Chondrocyte (in vitro differentiated cells): ENCODE measurements at regions not wholly inside any gene's neighbourhood (a gene's known extent, or its start where the extent isn't known, plus 50 kb on each side); places are given as distances from the start of the nearest gene placed in this dataset.
"Not testable (repeated sequence)": the region's sequence is repeated elsewhere in the genome, so short reads cannot be mapped to it uniquely, and the experiment has no call there.

Source experiments
- DNase-seq: peaks from one replicate; pipeline ENCODE4 v3.0.0; 2021; ENCODE audit warnings: mixed read lengths, low spot score
- H3K27ac Mint-ChIP-seq: one replicate; pipeline ENCODE4 v1.8.0; 2021; ENCODE audit warnings: mild to moderate bottlenecking, moderate library complexity, mixed read lengths; ENCODE audit not compliant: unreplicated experiment
- H3K27me3 Mint-ChIP-seq: 2 replicates; pipeline ENCODE4 v1.8.0; 2021; ENCODE audit warnings: low read depth, mixed read lengths
- H3K36me3 Mint-ChIP-seq: 2 replicates; pipeline ENCODE4 v1.8.0; 2021; ENCODE audit warnings: low read depth, mixed read lengths
- H3K4me1 Mint-ChIP-seq: 2 replicates; pipeline ENCODE4 v1.8.0; 2021; ENCODE audit warnings: low read depth, mild to moderate bottlenecking, mixed read lengths
- H3K4me3 Mint-ChIP-seq: one replicate; pipeline ENCODE4 v1.8.0; 2021; ENCODE audit warnings: mild to moderate bottlenecking, moderate library complexity, mixed read lengths; ENCODE audit not compliant: unreplicated experiment
- H3K9me3 Mint-ChIP-seq: 2 replicates; pipeline ENCODE4 v1.8.0; 2021; ENCODE audit warnings: low read depth, mixed read lengths
- TF ChIP-seq, protein P1 (sequence below): fragments of 200-600 bp; sonication (generic); IDR thresholded peaks from 2 replicates; pipeline ENCODE4 v1.5.0; 2021; ENCODE audit warnings: antibody characterized with exemption, mild to moderate bottlenecking, moderate library complexity

DNA sequence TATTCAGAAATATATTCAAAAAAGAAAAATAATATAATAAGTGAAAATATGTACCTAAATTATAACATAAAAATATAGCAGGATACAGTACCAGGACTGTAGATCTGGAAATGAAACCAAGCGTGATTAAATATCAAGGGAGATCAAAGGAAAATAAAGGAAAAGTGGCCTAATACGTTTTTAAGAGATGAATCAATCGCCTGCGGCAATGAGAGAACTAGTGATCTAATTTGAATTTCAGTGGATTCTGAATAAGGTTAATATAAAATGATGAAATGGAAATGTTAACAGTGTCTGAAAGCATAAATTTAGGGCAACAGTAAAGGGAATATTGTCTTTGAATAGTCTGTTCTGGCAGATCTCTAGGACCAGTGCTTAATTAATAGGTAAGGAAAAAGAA is 1761.9 kb upstream of the ACO1 start:
- H3K4me1 Mint-ChIP-seq: no peaks in the 10 kb centered on the region

DNA sequence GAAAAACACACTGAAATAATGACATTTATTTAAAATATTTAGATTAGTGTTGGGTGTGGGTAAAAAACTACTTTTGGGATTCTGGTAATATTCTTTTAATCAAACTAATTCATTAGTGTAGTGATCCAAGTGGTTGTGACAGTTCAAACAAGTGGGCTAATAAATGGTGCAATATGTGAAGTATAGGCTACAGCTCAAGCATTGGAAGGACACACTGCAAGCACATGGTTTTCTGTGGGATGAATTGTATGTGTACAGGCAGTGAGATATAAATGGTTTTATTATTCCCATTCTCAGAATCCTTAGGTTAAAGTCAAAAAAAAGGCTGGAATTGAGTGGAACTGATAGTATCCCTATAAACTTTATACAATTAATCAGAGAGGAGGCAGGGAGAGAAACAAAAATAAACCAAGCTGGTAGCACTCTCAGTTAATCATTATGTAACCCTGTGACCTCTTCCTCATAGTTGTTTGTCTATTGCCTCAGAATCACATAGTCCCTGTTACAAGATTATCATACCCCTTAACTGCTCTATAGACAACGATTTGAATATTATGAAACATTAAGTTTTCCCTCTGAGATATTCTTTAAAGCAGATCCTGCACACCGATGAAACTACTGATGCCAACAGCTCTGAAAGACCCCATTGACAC is 1755.4 kb upstream of the ACO1 start:
- Mint-ChIP-seq H3K27me3 (no peaks in the 10 kb centered on the region), H3K27ac (no peak overlapping the region), H3K9me3 (no peaks in the 10 kb centered on the region), H3K4me3 (no peak overlapping the region), H3K4me1 (no peaks in the 10 kb centered on the region), H3K36me3 (no peaks in the 10 kb centered on the region)
- TF ChIP-seq, protein P1, sequence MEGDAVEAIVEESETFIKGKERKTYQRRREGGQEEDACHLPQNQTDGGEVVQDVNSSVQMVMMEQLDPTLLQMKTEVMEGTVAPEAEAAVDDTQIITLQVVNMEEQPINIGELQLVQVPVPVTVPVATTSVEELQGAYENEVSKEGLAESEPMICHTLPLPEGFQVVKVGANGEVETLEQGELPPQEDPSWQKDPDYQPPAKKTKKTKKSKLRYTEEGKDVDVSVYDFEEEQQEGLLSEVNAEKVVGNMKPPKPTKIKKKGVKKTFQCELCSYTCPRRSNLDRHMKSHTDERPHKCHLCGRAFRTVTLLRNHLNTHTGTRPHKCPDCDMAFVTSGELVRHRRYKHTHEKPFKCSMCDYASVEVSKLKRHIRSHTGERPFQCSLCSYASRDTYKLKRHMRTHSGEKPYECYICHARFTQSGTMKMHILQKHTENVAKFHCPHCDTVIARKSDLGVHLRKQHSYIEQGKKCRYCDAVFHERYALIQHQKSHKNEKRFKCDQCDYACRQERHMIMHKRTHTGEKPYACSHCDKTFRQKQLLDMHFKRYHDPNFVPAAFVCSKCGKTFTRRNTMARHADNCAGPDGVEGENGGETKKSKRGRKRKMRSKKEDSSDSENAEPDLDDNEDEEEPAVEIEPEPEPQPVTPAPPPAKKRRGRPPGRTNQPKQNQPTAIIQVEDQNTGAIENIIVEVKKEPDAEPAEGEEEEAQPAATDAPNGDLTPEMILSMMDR: no peak
- DNase-seq: no peak

More for the DNA sequence above, 1761.9 kb upstream of the ACO1 start:
- TF ChIP-seq, protein P1: no peak
- no peak overlapping the region for H3K27ac Mint-ChIP-seq
- no peak overlapping the region for H3K4me3 Mint-ChIP-seq
- DNase-seq: no peak
- H3K27me3 Mint-ChIP-seq: no peaks in the 10 kb centered on the region
- H3K9me3 Mint-ChIP-seq: no peaks in the 10 kb centered on the region
- H3K36me3 Mint-ChIP-seq: no peaks in the 10 kb centered on the region

DNA sequence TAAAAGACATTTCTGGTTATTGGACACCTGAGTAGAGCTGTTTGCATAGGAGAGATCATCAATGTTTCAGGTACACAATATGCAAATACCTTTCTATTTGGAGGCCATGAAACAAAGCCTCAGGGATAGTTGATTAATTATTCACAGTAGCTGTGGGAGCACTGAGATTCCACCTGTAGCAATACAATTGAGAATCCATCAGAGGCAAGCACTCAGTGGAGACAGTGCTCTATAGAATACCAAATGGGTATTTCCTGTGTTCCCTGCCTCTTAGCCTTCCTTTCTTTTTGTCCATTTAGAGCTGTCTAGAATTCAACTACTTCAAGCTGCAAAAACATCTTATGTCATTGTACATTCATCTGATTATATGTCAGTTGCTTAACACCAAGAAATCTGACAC is 1754.0 kb upstream of the ACO1 start:
- Mint-ChIP-seq H3K27me3 (no peaks in the 10 kb centered on the region), H3K4me3 (no peak overlapping the region), H3K27ac (no peak overlapping the region), H3K4me1 (no peaks in the 10 kb centered on the region), H3K9me3 (no peaks in the 10 kb centered on the region), H3K36me3 (no peaks in the 10 kb centered on the region)
- DNase-seq: no peak
- TF ChIP-seq, protein P1: no peak

DNA sequence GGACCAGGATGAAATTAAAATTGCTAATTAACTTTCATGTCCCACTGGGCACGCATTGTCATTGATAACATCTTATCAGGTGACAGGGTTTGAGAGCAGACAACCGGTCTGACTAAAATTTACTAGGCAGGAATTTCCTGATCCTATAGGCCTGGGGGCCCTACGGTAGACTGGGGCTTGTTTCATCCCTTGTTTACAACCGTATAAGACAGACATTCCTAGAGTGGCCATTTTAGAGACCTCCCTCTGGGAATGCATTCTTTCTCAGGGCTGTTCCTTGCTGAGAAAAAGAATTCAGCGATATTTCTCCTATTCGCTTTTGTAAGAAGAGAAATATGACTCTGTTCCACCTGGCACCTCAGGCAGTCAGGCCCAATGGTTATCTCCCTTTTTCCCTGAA is 1737.8 kb upstream of the ACO1 start:
- not testable (repeated sequence) for DNase-seq

DNA sequence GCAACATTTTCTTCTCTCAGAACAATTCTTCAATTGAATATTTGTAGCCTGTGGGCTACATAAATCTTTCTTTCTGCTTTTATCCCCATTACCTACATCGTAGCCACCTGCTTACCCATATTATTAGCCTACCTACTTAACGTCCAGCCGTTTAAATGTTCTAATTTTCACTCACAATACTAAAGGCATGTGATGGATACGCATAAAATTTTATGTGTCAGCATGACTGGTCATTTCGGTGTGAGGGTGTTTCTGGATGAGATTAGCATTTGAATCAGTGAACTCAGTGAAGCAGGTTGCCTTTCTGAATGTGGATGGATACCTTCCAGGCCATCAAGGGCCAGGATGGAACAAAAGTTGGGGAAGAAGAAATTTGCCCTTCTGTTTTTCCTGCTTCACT is 1722.5 kb upstream of the ACO1 start:
- TF ChIP-seq, protein P1: no peak
- DNase-seq: no peak
- Mint-ChIP-seq H3K9me3 (no peaks in the 10 kb centered on the region), H3K27me3 (peaks cover 4% of the 10 kb centered on the region), H3K36me3 (no peaks in the 10 kb centered on the region), H3K4me3 (no peak overlapping the region), H3K27ac (no peak overlapping the region), H3K4me1 (no peaks in the 10 kb centered on the region)

More for the DNA sequence above, 1737.8 kb upstream of the ACO1 start:
- H3K36me3 Mint-ChIP-seq, H3K27ac Mint-ChIP-seq, H3K4me3 Mint-ChIP-seq, H3K4me1 Mint-ChIP-seq, H3K27me3 Mint-ChIP-seq: not testable (repeated sequence)
- H3K9me3 Mint-ChIP-seq: peaks cover 13% of the 10 kb centered on the region
